ENCODE measurements at regions not wholly inside any gene's neighbourhood (a gene's known extent, or its start where the extent isn't known, plus 50 kb on each side); places are given as distances from the start of the nearest gene placed in this dataset.

DNA sequence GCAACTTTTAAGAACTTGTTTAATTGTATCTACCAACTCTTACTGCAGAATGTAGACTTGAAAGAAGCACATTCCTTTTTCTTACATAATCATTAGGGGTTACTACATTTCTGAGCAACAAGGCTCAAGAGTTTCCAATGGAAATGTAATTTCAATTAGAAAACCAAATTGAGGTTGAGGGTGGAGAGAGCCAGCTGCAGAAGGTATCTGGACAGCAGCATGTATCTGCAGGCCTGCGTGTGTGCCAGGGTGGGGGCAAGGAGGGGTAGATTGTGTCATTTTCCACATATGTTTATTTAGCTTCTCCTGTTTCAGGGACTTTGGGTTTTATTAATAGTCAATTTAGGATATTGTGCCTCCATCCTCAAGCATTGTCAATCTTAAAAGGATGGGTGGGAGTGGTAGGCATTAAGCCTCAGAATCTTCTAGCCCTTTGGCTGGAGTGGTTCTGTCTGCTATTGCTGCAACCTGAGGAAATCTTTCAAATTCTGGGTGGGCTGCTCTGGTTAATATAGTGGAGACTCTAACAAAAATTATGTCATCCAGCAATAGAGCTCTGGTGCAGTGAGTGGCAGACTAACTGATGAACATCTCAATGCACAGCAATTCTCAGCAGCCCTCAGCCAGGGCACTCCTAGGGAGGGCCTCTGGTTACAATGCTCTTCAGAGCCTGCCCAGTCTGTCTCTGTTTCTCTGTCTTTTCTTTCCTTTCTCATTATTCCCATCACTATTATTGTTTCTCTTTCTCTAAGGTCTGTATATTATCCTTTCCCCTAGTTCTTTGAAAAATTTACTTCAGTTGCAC is 151.4 kb downstream of the RPIA start:
- no peak for TF ChIP-seq ZNF274 (IDR thresholded peaks at IDR 0.05; ENCODE audit: low read depth, low read length)
- no peak overlapping the region for H3K4me3 ChIP-seq (ENCODE audit: low read length)

DNA sequence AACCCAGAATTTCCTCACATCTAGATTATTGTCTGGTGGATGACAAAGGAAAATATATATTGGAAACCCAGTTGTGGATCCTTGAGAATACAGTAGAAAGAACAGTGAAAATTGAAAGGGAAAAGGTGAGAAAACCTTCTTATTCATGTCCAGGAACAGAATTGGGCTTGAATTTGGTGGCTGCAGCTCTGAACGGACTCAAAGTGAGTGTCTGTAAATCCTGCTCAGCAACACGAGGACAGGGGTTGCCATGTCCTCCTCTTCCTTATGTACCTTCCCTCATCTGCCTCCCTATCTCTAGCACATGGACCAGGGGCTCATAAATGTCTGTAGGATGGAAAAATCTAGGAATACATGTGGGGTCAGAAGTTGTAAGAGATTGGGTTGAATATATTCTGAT is 152.2 kb downstream of the RPIA start:
- no peak for TF ChIP-seq ZNF274 (IDR thresholded peaks at IDR 0.05; ENCODE audit: low read depth, low read length)
- no peak overlapping the region for H3K4me3 ChIP-seq (ENCODE audit: low read length)

DNA sequence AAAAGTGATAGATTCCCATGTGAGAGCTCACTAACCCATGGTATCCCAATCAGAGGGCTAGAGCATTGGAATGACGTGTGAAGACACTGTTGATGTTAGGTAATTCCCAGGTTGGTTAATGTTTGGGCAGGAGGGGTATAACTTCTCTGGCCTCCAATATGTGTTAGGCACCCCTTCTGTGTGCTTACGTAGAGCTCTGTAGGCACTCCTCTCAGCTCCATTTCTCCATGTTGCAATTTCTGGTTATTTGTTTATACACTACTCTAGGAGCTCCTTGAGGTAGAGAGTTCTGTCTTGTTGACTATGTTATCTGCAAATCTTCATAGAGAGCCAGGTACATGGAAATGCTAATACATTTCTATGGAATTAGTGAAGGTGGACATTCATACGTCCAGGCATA is 153.5 kb downstream of the RPIA start:
- no peak overlapping the region for H3K4me3 ChIP-seq (ENCODE audit: low read length)
- TF ChIP-seq ZNF274 (IDR thresholded peaks at IDR 0.05; ENCODE audit: low read depth, low read length): no peak

DNA sequence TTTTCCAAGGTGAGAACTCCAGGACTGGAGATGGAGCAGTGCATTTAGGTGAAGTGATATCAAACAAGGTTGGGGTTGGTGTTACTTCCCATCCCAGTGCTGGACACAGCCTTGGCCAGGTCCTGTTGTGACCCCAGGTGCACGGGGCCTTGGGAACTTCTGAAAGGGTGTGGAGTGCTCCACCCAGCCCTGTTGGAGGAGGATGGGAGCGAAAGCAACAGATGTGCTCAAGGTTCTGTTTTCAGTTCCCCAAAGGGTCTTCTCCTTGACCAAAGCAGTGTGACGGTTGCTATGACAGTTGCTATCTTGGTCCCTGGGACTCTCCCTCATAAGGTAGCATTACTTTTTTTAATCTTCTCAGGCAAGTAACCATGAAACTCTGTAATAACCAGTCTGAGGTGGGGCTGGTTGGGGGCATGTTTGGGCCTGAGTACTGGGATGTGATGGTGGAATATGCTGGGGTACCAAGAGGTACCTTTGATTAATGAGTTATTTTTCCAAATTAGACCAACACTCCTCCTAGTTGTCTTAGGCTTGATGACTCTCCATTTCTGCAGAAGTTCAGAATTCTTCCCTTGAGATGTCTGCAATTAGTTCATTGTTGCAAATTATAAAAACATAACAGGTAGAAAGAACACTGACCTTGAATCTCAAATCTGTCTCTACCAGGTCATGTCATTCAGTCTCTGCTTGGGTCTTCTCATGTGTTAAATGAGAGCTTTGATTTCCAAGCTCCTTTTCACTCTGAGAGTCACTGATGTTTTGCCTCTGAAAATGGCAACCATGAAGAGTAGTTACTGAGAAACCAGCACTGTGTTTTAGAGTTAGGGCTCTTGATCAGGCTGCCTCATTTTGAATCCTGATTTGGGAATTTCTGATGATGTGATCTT is 154.5 kb downstream of the RPIA start:
- TF ChIP-seq ZNF274 (IDR thresholded peaks at IDR 0.05; ENCODE audit: low read depth, low read length): no peak
- no peak overlapping the region for H3K4me3 ChIP-seq (ENCODE audit: low read length)

DNA sequence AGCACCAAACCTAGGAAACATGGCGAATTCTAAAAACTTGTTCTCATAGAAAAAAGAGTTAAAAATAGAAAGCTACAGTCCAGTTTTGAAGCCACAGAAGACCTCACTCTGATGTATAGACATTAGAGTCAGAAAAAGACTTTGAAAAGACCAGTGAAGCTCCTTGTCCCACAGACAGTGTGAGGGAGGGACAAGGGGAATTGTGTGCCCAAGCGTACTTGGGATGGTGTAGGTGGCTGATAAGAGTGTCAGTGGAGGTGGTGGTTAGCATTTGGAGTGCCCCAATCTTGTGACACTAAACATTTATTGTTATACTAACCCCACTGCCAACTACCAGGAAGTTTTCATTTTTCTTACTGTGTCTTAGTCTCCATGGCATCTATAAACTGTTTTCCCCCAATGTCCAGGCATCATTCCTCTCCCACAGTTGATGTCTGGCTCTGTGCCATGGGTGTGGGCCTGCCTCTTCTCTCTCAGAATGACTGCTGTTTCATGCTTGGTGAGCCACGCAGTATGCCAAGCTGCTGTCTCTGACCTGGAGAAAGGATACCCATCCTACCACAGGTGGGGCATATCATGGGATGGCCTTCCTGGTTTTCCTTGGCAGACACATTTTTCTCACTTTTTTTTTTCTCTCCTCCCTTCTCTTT is 161.4 kb downstream of the RPIA start:
- no peak for TF ChIP-seq ZNF274 (IDR thresholded peaks at IDR 0.05; ENCODE audit: low read depth, low read length)
- no peak overlapping the region for H3K4me3 ChIP-seq (ENCODE audit: low read length)

DNA sequence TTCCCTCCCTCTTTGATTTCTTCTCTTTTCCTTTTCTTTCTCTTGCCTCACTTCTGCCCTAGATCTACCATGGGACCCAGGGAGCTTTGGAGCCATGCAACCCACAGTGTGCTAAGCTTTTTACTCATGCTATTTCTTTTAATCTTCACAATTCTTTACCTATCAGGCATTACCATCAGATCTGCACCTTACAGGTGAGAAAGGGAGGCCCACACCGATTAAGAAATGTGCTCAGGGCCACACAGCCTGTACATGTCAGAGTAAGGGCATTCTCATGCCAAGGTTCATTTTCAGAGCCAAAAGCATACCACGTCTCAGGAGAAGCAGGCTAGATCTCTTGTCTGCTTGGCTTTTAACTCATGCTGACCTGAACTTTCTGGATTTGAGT is 161.9 kb downstream of the RPIA start:
- TF ChIP-seq ZNF274 (IDR thresholded peaks at IDR 0.05; ENCODE audit: low read depth, low read length): no peak
- H3K4me3 ChIP-seq (ENCODE audit: low read length): no peak overlapping the region

DNA sequence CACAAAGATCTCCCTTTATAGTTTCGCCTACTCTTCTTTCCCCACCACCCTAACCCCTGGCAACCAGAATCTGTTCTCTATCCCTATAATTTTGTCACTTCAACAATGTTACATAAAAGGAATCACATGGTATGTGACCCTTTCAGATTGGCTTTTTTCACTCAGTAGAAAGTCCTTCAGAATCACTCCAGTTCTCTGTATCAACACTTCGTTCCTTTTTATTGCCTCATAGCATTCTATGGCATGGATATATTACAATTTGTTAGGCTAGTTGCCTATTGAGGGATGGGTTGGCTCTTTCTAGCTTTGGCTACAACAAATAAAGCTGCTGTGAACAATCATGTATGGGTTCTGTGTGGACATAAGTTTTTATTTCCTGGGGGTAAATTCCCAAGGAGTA is 163.1 kb downstream of the RPIA start:
- no peak for TF ChIP-seq ZNF274 (IDR thresholded peaks at IDR 0.05; ENCODE audit: low read depth, low read length)
- H3K4me3 ChIP-seq (ENCODE audit: low read length): no peak overlapping the region

DNA sequence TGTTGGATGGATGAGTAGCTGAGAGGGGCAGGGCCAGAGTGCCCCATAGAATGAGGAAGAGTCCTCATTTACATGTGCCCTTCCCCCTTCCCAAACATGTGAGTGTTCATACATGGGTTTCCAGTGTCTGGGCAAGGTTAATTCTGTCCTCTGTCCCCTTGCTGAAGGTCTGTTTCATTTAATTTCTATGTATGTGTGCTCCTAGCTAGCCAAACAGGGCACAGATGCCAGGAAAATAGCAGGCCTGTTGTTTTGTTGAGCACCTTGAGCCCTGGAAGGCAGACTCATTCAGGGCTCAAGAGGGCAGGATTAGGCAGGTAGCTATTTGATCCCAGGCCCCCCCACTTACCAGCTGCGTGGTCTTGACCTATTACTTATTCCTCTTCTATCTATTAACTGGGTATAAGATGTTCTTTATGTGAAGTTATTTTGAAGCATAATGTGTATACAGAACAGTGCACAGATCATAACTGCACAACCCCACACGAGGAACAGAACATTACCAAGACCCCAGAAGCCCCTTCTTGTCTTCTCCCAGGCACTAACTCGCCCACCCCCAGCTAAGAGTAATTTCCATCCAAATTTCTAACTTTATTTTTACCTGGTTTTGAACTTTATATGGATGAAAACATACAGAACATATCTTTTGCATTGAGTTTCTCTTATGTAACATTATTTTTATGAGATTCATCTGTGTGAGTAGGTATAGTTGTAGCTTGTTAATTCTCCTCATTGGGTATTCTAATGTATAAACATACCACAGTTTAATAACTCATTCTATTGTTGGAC is 164.3 kb downstream of the RPIA start:
- H3K4me3 ChIP-seq (ENCODE audit: low read length): no peak overlapping the region

DNA sequence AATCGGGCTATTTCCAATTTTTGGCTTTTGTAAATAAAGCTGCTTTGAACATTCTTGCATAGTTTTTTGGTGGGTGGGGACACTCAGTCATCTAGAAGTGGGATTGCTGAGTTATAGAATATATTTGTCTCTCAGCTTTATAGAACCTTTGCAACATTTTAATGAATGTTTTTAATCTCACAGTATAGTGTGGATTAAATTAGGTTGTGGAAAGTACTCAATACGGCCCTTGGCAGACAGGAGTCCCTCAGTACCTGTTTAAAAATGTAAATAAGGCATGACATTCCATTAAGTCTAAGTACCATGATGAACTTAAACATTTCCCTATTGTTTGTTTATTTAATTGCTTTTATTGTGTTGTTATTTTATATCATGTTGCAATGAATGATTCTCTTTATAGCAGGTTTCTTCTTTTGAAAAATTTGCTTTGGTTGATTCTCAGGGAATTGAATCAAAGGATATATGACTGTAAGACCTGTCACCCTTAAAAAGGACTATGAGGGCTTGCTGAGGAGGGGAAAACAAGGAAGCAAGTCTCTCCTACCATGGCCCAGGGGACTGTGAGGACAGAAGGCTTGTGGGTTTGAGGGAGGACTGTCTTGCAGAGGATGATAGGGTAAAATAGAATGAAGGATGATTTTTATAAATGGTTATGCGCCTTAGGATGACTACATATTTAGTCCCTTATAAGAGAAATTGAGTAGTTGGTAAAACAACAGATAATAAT is 165.1 kb downstream of the RPIA start:
- no peak overlapping the region for H3K4me3 ChIP-seq (ENCODE audit: low read length)
- TF ChIP-seq ZNF274 (IDR thresholded peaks at IDR 0.05; ENCODE audit: low read depth, low read length): no peak

More for the DNA sequence above, 164.3 kb downstream of the RPIA start:
- TF ChIP-seq ZNF274 (IDR thresholded peaks at IDR 0.05; ENCODE audit: low read depth, low read length): no peak

DNA sequence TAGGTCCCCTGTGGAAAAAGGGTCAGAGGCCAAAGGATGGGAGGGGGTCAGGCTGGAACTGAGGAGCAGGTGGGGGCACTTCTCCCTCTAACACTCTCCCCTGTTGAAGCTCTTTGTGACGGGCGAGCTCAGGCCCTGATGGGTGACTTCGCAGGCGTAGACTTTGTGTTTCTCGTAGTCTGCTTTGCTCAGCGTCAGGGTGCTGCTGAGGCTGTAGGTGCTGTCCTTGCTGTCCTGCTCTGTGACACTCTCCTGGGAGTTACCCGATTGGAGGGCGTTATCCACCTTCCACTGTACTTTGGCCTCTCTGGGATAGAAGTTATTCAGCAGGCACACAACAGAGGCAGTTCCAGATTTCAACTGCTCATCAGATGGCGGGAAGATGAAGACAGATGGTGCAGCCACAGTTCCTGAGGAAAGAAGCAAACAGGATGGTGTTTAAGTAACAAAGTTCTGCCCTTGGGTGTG is 165.8 kb downstream of the RPIA start:
- TF ChIP-seq ZNF274 (IDR thresholded peaks at IDR 0.05; ENCODE audit: low read depth, low read length): no peak

DNA sequence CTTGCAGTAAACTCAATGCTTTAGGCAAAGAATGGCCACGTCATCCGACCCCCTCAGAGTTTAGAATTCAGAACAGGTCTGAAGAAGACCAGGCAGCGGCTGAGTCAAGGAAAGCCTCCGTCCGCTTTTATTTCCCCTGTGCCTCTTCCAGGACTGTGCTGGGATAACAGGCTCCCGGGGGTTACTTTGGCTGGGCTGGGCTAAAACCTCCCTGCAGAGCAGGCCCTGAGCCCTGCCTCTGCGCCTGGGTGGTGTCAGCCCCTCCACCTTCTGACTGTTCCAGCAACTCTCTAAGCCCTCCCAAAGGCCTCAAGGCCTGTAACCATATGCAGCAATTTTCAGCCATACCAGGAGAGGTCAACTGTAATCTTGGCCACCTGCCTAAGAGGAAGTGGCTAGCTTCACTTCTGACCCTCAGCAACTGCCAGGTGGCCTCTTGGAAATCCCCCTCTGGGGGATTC is 166.5 kb downstream of the RPIA start:
- TF ChIP-seq ZNF274 (IDR thresholded peaks at IDR 0.05; ENCODE audit: low read depth, low read length): no peak
- H3K4me3 ChIP-seq (ENCODE audit: low read length): peak overlapping the region; percentile 67; the same call in 1 of the 2 replicates

More for the DNA sequence above, 165.8 kb downstream of the RPIA start:
- peak overlapping the region; percentile 67; the same call in 1 of the 2 replicates for H3K4me3 ChIP-seq (ENCODE audit: low read length)

DNA sequence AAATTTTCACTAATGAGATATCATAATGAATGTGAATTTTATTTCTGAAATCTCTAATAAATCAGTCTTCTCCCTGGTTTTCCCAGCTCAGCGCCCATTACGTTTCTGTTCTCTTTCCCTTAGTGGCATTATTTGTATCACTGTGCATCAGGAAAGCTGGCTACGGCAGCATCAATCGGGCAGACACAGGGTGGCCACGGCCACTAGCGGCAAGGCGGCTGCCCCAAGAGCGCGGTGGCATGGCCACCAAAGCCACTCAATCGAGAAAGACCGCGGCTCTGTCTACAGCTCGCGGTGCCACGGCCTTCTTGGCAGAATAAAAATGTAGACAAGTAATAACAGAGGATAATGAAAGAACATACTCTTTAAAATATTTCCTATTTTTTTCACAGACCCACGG is 168.0 kb downstream of the RPIA start:
- peak overlapping the region; percentile 42; the same call in 1 of the 2 replicates for H3K4me3 ChIP-seq (ENCODE audit: low read length)
- no peak for TF ChIP-seq ZNF274 (IDR thresholded peaks at IDR 0.05; ENCODE audit: low read depth, low read length)
